Stomach (tissue), 8 donors: ENCODE measurements at regions not wholly inside any gene's neighbourhood (a gene's known extent, or its start where the extent isn't known, plus 50 kb on each side); places are given as distances from the start of the nearest gene placed in this dataset.
A peak's percentile ranks its signal among the peaks of the same experiment; 100 is the strongest.

Experiments
- DNase-seq, 2 donors: peaks; one replicate each; pipeline versions ENCODE4 v3.0.0 to v3.0.0-alpha.2; 2013 to 2019
- H3K27ac ChIP-seq, 5 donors: fragments of 200-600 bp in 4 of 5; sonication (generic) in 4 of 5; one replicate each; pipeline ENCODE4 v1.5.1; 2013 to 2019; ENCODE audit warnings: mild to moderate bottlenecking in 1 of 5, moderate library complexity in 1 of 5
- H3K27me3 ChIP-seq, 3 donors: fragments of 200-600 bp; sonication (generic); one replicate each; pipeline ENCODE4 v1.5.1; 2017 to 2019; ENCODE audit warnings: mixed run types in 1 of 3
- H3K36me3 ChIP-seq, 4 donors: fragments of 200-600 bp; sonication (generic); 1 replicate in 3 of 4; 2 replicates in 1 of 4; pipeline ENCODE4 v1.5.1; 2016 to 2019
- H3K4me1 ChIP-seq, 4 donors: fragments of 200-600 bp; sonication (generic); one replicate each; pipeline ENCODE4 v1.5.1; 2016 to 2019
- H3K4me3 ChIP-seq, 4 donors: fragments of 200-600 bp; sonication (generic) in 3 of 4; one replicate each; pipeline ENCODE4 v1.5.1; 2016 to 2019; ENCODE audit warnings: mild to moderate bottlenecking in 1 of 4
- H3K9me3 ChIP-seq, 4 donors: fragments of 200-600 bp; sonication (generic); one replicate each; pipeline ENCODE4 v1.5.1; 2016 to 2019
- CTCF ChIP-seq, 7 experiments: fragments of 450-650 bp in 4 of 7; fragments of 200-600 bp in 3 of 7; sonication (generic) in 3 of 7; IDR thresholded peaks; one replicate each; pipeline ENCODE4 v1.5.1; 2016 to 2019; ENCODE audit warnings: antibody characterized with exemption in 7 of 7, control low read depth in 2 of 7, mild to moderate bottlenecking in 1 of 7
- EP300 ChIP-seq: sonication (generic); formaldehyde crosslinking; IDR thresholded peaks from one replicate; pipeline ENCODE4 v1.6.1; 2017; ENCODE audit warnings: antibody characterized with exemption
- POLR2A ChIP-seq, 4 donors: fragments of 450-650 bp; IDR thresholded peaks; one replicate each; pipeline ENCODE4 v1.6.1; 2016; ENCODE audit warnings: antibody characterized with exemption in 4 of 4, control low read depth in 2 of 4, mild to moderate bottlenecking in 1 of 4, moderate library complexity in 1 of 4
- POLR2AphosphoS5 ChIP-seq, 3 donors: sonication (generic); formaldehyde crosslinking; IDR thresholded peaks; one replicate each; pipeline ENCODE4 v1.6.1; 2016; ENCODE audit warnings: antibody characterized with exemption in 3 of 3
- WGBS, 5 donors: extraction: QIAGEN DNeasy Blood & Tissue Kit in 3 of 5; methylation state at CpG; one replicate each; pipeline versions ENCODE4 v1.1.5 to v1.1.7; 2013 to 2018; 5-methylcytosine and 5-hydroxymethylcytosine counted together
- intact Hi-C: fragments of 100-400 bp; cut with DNase I; formaldehyde crosslinking; loops from one replicate; pipeline ENCODE4 v1.15.1; 2023; ENCODE audit warnings: low total_unique reads
- donor health status: healthy with polysubstance abuse.
- donor health status: Bipolar disorder and iron deficiency.
- donor health status: healthy.

GRCh38 chr22:44597616-44598015, 99.6 kb upstream of the RTL6 start:
- H3K4me1 ChIP-seq: peaks cover 0 to 8% (median 2%) of the 10 kb centered on the region in 4 donors
- TF ChIP-seq CTCF (IDR thresholded peaks at IDR 0.05): no peak
- TF ChIP-seq POLR2A (IDR thresholded peaks at IDR 0.05): no peak
- TF ChIP-seq EP300: no peak
- no peak for TF ChIP-seq POLR2AphosphoS5 (IDR thresholded peaks at IDR 0.05)
- no peak overlapping the region for H3K4me3 ChIP-seq
- intact Hi-C loops: no loop called here
- DNase-seq: peak in 1 of 2 donors; percentile 73
- WGBS, 5 donors: 44 to 77% (median 63%) methylated on average over 14 to 15 of the region's 15 CpGs
- H3K9me3 ChIP-seq: no peaks in the 10 kb centered on the region
- H3K36me3 ChIP-seq: no peaks in the 10 kb centered on the region
- no peak overlapping the region for H3K27ac ChIP-seq
- H3K27me3 ChIP-seq: peaks cover 0 to 71% (median 30%) of the 10 kb centered on the region in 3 donors

- peaks cover 0 to 77% (median 30%) of the 10 kb centered on the region in 3 donors for H3K27me3 ChIP-seq
- 74 to 87% (median 77%) methylated on average over 10 to 17 of the region's 17 CpGs for WGBS, 5 donors
- H3K4me3 ChIP-seq: no peak overlapping the region
- TF ChIP-seq CTCF (IDR thresholded peaks at IDR 0.05) (no peak), EP300 (no peak), POLR2AphosphoS5 (IDR thresholded peaks at IDR 0.05) (no peak), POLR2A (IDR thresholded peaks at IDR 0.05) (no peak)
- DNase-seq: no peak
- no peaks in the 10 kb centered on the region for H3K36me3 ChIP-seq
- intact Hi-C loops: no loop called here
- H3K9me3 ChIP-seq: no peaks in the 10 kb centered on the region
- no peak overlapping the region for H3K27ac ChIP-seq
- peaks cover 0 to 8% (median 2%) of the 10 kb centered on the region in 4 donors for H3K4me1 ChIP-seq
Observed at GRCh38 chr22:44596396-44597125, 98.5 kb upstream of the RTL6 start.

- intact Hi-C loops: no loop called here
- Histone ChIP-seq H3K27me3 (peaks cover 0 to 77% (median 30%) of the 10 kb centered on the region in 3 donors), H3K27ac (no peak overlapping the region), H3K4me1 (peaks cover 0 to 8% (median 2%) of the 10 kb centered on the region in 4 donors), H3K36me3 (no peaks in the 10 kb centered on the region), H3K9me3 (no peaks in the 10 kb centered on the region), H3K4me3 (no peak overlapping the region)
- DNase-seq: peak in 1 of 2 donors; percentile 76
- 34 to 52% (median 44%) methylated on average over 20 to 21 of the region's 21 CpGs for WGBS, 5 donors
- TF ChIP-seq POLR2AphosphoS5 (IDR thresholded peaks at IDR 0.05) (no peak), CTCF (IDR thresholded peaks at IDR 0.05) (no peak), EP300 (no peak), POLR2A (IDR thresholded peaks at IDR 0.05) (no peak)
Observed at GRCh38 chr22:44595841-44596341, 97.9 kb upstream of the RTL6 start.

GRCh38 chr22:44594951-44595350, 96.9 kb upstream of the RTL6 start:
- Histone ChIP-seq H3K36me3 (no peaks in the 10 kb centered on the region), H3K4me3 (no peak overlapping the region), H3K27me3 (peaks cover 0 to 83% (median 33%) of the 10 kb centered on the region in 3 donors), H3K27ac (no peak overlapping the region), H3K9me3 (peaks cover 0 to under 1% (median 0%) of the 10 kb centered on the region in 4 donors), H3K4me1 (peaks cover 0 to 8% (median 2%) of the 10 kb centered on the region in 4 donors)
- TF ChIP-seq CTCF (IDR thresholded peaks at IDR 0.05) (no peak), POLR2A (IDR thresholded peaks at IDR 0.05) (no peak), POLR2AphosphoS5 (IDR thresholded peaks at IDR 0.05) (no peak), EP300 (no peak)
- WGBS, 5 donors: 37 to 55% (median 42%) methylated on average over 11 of the region's 11 CpGs
- intact Hi-C loops: no loop called here
- DNase-seq: no peak
